Putamen (tissue), 1 donor: ENCODE measurements at regions not wholly inside any gene's neighbourhood (a gene's known extent, or its start where the extent isn't known, plus 50 kb on each side); places are given as distances from the start of the nearest gene placed in this dataset.
"Not testable (repeated sequence)": the region's sequence is repeated elsewhere in the genome, so short reads cannot be mapped to it uniquely, and the experiment has no call there.

Experiments used
- DNase-seq: peaks from one replicate; pipeline ENCODE4 v3.0.0-alpha.2; 2016; ENCODE audit warnings: low spot score

DNA sequence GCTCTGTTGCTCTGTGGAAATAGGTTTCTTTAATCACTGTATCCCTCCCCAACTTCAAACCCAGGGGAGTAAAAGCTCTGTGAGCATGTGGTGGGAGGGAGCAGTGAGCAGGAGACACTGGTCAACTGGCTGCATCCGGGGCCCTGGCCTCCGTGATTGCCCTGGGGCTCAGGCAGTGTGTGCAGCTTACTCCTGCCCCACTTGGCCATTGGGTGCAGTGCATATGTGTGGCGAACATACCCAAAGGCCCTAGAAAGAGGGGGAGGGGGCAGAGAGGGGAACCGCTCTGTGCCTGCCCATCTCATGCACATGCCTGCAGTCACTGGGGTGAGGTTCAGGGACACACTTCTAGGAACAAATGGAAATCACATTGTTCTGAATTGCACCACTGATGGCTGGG is 378.7 kb downstream of the ZBBX start:
- no peak for DNase-seq

DNA sequence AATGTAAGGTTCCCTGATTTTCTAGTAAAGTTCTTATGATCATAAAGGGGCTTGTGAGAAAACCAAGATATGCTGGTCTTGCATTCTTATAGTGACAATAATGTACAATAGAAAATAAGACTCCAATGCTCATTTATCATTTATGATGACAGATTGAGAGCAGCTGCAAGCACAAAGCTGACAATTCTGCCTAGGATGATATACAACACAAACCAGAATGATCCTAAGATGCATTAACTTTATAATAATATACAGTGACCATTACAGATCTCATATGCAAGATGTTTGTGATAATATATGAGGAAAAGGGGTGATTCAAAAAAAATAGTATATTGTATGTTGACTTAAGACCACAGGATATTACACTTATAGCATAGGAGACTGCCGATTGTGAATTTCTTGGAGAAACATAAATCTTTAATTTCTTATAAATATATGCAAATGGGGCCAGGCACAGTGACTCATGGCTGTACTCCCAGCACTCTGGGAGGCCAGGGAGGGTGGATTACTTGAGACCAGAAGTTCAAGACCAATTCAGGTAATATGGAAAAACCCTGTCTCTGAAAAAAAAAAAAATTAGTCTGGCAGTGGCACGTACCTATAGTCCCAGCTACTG is 387.0 kb downstream of the ZBBX start:
- DNase-seq, result no peak

DNA sequence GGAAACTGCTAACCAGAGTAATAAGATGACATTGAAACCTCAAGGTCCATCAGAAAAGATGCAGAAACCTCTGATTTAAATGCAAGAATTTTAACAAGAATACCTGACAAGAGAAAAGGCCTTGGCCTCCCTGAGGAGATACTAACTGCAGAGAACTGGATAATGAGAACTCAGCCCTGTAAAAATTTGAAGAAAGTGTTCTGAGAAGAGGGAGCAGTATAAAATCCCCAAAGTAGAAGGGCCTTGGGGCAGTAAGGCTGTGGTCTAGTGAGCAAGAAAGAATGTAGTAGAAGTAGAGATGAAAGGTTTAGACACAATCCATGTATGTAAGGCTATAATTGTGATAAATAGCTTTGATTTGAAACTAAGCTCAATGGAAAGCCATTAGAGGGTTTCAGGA is 394.1 kb downstream of the ZBBX start:
- DNase-seq, result no peak

DNA sequence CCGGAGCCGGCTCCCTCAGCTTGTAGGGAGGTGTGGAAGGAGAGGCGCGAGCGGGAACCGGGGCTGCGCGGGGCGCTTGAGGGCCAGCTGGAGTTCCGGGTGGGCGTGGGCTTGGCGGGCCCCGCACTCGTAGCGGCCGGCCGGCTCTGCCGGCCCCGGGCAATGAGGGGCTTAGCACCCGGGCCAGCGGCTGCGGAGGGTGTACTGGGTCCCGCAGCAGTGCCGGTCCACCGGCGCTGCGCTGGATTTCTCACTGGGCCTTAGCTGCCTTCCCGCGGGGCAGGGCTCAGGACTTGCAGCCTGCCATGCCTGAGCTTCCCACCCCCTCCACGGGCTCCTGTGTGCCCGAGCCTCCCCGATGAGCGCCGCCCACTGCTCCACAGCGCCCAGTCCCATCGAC is 404.3 kb downstream of the ZBBX start:
- not testable (repeated sequence) for DNase-seq

DNA sequence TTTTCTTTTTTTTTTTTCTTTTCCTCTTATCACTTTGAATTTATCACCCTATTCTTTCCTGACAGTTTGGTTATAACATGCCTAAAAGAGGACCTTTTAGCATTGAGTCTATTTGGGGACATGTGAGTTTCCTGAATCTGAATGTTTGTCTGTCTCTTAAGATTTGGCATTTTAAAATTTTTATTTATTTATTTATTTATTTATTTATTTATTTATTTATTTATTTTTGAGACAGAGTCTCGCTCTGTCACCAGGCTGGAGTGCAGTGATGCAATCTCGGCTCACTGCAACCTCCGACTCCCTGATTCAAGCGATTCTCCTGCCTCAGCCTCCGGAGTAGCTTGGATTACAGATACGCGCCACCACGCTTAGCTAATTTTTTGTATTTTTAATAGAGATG is 412.4 kb downstream of the ZBBX start:
- DNase-seq, result not testable (repeated sequence)

DNA sequence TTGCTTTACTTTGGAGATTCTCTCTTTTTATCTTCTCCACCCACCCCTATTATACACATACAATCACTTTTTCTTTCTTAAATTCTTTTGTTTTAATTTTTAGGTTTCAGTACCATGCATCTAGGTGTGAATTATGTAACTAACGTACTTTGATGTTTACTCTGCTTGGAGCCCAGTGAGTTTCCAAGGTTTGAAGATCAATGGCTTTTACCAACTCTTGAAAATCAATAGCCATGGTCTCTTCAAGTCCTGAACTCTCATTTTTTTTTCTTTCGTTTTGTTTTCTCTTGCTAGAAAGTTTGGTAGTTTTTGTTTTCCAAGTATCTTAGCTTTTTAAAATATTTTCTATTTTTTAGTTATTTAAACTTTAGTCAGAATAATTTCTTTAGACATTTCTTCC is 417.2 kb downstream of the ZBBX start:
- no peak for DNase-seq

DNA sequence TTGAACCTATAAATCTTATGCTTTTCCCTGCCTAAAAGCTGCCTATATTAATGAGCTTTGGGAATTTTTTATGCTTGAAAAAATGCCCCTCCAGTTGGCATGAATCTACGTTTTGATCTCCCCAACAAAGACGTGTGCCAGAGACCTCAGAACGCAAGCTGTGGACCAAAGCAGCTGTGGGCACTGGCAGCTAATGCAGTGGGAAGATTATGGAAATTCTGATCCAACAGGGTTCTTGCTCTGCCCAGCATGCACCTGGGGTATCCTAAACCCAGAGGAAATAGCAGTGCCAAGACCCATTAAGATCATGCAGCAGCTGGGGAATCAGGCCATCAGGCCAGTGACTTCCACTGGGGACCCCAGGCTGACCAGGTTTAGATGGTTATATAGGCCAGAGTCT is 423.0 kb downstream of the ZBBX start:
- DNase-seq, result no peak

DNA sequence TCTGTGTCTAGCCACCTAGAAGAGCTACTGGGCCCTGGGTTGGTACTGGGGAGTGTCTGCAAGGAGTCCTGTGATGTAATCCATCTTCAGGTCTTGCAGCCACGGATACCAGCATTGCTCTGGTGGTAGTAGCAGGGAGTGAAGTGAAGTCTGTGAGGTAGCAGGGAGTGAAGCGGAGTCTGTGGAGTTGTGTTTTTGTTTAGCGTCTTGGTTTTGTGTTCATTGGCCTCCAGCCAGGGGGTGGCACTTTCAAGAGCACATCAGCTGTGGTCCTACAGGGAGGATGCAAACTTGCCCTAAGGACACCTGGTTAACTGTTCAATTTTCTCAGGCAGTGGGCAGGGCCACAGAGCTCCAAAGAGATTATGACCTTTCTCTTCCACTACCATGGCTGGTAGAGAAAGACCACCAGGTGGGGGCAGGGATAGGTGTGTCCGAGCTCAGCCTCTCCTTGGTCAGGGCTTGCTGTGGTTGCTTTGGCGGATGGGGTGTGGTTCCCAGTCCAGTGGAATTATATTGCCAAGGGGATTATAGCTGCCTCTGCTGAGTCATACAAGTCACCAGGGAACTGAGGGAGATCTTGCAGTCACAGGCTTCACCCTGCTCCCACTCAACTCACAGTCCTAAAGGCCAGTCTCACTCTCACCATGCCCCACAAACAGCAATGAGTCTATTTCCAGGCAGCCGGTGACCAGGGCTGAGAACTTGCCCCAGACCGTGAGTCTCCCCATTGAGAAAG is 424.7 kb downstream of the ZBBX start:
- DNase-seq, result no peak

DNA sequence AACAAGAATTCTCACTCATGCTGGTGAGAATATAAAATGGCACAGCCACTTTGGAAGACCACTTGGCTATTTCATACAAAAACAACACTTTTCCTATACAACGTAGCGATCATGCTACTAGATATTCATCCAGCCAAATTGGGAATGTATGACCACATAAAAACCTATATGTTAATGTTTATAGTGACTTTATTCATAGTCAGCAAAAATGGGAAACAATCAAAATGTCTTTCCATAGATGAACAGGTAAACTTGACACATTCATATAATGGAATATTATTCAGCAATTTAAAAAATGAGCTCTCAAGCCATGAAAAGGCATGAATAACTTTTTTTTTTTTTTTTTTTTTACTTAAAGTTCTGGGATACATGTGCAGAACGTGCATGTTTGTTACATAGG is 445.2 kb downstream of the ZBBX start:
- DNase-seq, result no peak

DNA sequence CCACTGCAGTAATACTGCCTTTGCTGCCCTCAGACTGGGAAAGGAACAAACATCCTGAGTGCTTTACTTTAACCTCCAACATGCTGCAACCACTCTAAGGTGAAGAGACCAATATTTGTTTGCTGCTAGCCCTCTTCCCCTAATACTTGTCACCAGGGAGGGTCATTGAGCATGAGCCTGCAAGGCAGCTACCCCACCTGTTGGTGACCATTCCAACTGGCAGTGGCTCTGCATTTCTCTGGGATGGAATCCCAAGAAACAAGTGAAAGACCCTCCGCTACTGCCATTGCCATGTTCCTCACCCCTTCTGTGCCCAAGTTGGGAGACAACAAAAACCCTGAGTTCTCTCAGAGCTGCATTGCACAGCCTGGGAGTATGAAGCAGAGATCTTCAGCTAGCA is 462.7 kb downstream of the ZBBX start:
- DNase-seq, result no peak

DNA sequence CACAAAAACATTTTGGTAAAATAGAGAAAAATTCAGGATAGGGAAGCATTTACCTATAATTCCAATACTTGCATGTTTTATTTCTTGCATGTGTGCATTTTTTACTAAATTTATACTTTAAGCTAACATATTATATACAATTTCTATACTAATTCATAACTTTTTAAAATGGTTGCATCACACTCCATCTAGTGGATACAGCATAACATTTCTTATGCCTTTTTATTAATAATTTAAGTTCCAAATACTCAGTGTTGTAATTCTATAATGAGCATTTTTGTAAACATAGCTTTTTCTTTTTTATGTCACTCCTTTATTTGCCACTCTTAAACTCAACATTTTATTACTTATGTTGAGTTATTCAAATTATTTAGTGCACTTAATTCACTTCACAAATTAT is 477.7 kb downstream of the ZBBX start:
- DNase-seq, result no peak

DNA sequence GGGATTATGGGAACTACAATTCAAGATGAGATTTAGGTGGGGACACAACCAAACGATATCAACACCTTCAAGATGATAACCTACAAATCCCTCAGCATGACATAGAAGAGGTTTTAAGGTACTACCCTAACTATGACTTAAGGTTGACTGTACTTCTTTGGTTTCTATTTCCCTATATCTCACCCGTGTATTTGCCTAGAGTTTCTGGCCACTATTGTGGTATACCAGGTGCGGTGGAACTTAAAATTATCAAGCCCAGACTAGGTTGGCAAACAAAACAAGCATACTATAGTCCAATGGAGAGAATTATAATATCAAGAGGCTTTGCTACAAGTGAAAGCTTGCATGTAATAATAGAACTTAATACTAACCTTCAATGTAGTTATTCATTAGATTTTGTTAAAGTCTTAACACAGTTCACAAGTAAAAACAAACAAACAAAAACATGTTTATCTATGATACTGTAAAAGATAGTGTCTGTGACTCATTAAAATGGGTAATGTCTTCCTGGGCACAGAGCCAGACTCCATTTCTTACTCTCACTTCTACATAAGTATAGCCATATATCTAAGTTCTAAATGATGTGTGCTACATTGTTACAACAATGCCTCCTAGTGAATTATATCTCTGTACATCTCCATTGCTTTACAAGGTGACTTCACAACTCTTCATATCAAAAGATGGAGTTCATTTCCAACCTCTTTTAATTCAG is 479.1 kb downstream of the ZBBX start:
- DNase-seq, result no peak

DNA sequence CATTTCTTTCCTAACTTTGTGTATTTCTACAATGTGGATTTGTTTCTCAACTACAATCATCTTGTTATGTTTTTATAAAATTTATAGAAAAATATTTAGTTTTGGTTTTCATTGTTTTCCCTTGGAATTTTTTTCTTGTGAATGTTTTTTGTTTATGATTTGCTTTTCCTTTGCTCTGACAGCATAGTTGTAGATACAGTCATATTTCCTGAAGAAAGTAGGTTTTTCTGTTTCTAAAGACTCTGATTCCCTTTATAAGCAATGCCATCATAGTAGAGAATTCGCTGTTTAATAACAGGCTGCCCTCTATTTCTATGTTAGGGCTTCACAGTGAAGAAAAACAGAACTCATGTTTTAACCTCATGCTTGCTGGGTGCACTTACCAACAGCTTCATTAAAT is 482.3 kb downstream of the ZBBX start:
- DNase-seq, result no peak

DNA sequence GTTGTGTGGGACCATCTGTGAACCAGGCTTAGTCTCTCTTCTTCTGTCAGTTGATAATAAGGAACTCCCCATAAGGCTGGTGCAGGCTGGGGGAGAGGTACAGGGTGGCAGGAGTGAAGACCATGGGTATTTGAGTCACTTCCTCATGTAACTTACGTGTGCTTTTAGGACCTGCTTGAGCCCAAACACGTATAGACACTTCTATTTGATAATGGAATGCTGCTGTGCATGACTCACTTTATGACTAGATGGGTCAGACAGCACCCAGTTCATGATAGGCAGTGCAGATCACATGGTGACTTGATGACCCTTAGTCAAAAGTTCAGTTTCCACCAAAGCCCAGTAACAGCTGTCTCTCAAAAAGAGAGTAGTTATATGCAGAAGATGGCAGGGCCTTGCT is 490.9 kb downstream of the ZBBX start:
- DNase-seq, result no peak

DNA sequence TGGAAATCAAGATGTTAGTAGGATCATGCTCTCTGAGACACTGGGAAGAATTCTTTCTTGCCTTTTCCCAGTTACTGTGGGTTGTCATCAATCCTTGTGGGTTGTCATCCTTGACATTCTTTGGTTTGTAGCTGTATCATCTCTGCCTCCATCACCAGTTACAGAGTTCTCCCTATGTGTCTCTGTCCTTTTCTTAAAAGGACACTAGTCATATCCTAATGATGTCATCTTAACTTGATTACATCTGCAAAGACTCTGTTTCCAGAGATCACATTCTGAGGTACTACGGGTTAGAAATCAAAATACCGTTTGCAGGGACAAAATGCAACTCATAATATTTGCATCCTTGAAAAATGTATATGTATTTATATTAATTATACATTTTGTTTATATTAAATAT is 500.4 kb downstream of the ZBBX start:
- no peak for DNase-seq

DNA sequence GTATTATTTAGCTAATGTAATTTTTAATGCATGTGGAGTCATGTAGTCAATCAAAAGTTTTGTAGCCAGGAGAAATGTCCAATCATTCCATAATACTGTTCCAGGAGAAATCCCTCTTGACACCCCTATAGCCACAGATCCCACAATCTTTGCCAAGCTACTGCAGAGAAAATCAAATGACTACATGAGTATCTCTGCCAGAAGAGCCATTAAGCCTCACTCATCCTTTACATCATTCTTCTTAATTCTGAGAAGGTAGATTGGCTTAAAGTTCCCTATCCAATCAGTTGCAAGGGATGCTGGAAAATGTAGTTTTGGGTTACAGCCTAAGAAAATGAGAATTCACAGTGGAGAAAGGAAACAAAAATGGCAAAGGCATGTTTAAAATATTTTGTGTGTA is 502.1 kb downstream of the ZBBX start:
- DNase-seq, result no peak

DNA sequence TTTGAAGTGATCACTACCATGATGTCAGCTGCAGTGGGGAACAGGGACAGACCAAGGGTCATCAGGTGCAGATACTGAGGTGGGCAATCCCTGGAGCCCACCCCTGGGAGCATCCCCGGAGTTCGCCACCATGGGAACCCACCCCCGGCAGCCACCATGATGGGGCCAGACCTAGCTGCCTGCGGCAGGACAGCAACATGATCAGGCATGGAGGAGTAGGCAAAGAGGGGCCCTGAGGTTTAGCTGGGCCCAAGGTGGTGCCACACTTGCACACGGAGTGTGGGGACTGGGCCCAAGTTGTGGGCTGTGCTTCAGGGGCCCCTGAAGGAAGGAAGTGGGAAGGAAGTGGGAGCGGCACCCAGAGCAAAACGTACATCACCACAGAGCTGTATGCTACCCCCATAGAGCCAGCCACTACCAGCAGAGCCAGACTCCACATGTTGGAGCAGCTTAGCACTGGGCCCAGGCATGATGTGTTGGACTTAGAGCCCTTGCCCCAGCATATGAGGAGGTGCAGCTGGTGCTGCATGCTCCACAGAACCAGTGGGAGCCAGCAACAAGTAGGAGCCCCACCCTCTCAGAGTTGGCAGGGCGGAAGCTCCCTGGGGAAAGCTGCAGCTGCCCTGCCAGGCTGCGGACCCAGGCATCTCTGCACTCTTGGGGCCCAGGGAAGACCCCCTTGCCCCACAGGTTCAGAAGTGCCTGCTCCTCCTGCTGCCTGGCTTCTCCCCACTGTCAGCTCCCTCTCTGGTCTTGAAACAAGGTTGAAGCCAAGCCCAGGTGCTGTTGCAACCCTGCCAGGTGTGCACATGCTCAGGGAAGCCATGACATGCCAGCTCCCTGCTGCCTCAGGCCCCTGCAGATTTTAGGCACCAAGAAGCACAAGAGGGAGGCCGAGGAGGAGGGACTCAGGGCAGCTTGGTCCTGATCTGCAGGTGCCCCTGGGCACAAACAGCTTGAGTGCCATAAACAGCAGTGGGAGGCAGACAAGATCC is 515.3 kb downstream of the ZBBX start:
- DNase-seq, result no peak

DNA sequence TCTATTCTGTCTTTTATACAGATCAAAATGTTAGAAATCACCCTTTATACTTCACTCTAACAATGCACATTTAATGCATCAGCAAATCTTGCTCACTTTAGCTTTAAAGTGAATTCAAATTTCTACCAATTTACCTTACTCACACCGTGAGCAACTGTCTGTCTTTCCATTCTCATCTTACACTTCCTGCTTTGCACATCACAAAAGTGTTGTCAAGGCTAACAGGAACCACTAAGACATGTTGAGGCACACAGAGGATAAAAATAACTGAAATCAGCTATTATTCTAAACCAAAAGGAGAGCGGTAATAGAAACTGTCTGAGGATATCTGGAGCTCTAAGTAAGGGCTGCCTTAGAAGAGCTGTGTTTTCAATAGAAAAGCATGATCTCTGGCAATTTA is 519.9 kb downstream of the ZBBX start:
- DNase-seq, result no peak

DNA sequence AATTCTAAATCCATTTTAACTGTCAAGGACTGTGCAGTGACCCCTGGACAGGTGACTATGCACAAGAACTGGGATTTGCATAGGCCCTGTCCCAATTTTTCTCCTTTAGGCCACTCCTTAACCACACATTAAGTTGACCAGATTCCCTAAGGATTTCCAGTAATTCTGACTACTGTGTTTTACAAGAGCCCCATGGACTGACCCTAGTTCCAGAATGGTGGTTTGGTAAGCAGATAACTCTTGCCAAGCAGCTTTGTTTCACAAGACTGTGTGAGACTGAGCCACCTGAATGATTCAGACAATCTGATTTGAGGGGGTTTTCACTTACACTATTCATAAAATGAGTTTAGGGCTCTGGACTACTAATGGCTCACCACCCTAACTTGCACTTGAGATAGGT is 535.8 kb downstream of the ZBBX start:
- no peak for DNase-seq

DNA sequence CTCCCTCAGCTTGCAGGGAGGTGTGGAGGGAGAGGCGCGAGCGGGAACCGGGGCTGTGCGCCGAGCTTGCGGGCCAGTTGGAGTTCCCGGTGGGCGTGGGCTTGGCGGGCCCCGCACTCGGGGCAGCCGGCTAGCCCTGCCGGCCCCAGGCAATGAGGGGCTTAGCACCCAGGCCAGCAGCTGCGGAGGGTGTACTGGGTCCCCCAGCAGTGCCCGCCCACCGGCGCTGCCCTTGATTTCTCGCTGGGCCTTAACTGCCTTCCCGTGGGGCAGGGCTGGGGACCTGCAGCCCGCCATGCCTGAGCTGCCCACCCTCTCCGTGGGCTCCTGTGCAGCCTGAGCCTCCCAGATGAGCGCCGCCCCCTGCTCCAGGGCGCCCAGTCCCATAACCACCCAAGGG is 537.3 kb downstream of the ZBBX start:
- not testable (repeated sequence) for DNase-seq

DNA sequence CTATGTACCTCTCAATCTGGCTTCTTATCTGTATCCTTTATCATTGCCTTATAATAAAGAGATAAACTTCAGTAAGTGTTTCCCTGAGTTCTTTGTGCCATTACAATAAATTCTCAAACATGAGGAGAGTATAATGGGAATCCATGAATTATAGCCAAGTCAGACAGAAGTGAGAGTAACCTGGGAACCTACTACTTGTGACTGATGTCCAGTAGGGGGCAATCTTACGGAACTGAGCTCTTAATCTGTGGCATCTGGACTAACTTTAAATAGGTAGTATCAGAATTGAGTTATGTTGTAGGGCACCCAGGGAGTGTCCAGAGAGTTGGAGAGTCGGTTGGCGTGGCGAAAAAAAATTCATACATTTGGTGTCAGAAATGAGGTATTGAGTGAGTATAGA is 542.6 kb downstream of the ZBBX start:
- no peak for DNase-seq

DNA sequence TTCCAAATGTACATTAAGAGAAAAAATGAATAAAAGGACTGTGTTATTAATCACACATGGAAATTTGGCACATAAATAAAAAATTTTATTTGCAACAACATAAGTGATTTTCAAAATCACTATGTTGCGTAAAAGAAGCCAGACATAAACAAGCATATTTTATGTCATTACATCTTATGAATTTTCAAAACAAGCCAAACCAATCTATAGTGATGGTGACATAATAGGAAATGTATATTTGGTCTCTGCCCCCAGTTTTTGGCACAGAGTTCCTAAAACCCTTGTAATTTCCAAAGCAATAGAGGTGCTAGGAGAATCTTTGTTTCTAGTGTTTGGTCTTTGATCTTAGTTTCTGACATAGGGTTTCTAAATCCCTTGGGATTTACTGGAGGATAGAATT is 543.3 kb downstream of the ZBBX start:
- no peak for DNase-seq
